Vagina (tissue), 2 donors: ENCODE measurements at regions not wholly inside any gene's neighbourhood (a gene's known extent, or its start where the extent isn't known, plus 50 kb on each side); places are given as distances from the start of the nearest gene placed in this dataset.

ENCODE experiments used
- POLR2A ChIP-seq, 2 donors: fragments of 450-650 bp; IDR thresholded peaks; one replicate each; pipeline ENCODE4 v1.6.1; 2017; ENCODE audit warnings: antibody characterized with exemption in 2 of 2, mild to moderate bottlenecking in 2 of 2, moderate library complexity in 2 of 2
- POLR2AphosphoS5 ChIP-seq, 2 donors: sonication (generic); formaldehyde crosslinking; IDR thresholded peaks; one replicate each; pipeline ENCODE4 v1.9.0; 2017; ENCODE audit warnings: antibody characterized with exemption in 2 of 2, mild to moderate bottlenecking in 2 of 2, low read depth in 1 of 2; ENCODE audit not compliant: insufficient read depth in 1 of 2
- TF ChIP-seq, protein P1 (sequence below), 3 experiments: fragments of 450-650 bp in 2 of 3; fragments of 200-600 bp in 1 of 3; sonication (generic) in 1 of 3; IDR thresholded peaks; one replicate each; pipeline ENCODE4 v1.5.1; 2017 to 2019; ENCODE audit warnings: antibody characterized with exemption in 3 of 3, mild to moderate bottlenecking in 2 of 3, moderate library complexity in 2 of 3

DNA sequence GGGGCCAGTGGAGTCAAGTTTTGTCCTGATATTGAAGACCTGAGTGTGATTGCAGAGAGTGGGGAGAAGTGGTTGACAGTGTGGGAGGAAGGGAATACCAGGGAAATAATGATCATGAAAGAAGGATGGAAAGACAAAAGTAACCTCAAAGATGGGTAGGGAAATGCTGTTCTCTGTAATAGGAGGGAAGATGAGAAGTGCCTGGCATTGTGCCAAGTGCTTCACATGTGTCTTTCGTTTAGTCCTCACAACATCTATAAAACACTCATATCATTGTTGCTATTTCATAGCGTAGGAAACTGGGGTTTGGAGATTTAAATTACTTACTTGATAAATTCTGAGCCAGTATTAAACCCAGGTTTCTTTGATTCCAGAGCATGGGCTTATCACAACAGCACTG, 472.3 kb downstream of the LRRC70 start:
- TF ChIP-seq, protein P1, sequence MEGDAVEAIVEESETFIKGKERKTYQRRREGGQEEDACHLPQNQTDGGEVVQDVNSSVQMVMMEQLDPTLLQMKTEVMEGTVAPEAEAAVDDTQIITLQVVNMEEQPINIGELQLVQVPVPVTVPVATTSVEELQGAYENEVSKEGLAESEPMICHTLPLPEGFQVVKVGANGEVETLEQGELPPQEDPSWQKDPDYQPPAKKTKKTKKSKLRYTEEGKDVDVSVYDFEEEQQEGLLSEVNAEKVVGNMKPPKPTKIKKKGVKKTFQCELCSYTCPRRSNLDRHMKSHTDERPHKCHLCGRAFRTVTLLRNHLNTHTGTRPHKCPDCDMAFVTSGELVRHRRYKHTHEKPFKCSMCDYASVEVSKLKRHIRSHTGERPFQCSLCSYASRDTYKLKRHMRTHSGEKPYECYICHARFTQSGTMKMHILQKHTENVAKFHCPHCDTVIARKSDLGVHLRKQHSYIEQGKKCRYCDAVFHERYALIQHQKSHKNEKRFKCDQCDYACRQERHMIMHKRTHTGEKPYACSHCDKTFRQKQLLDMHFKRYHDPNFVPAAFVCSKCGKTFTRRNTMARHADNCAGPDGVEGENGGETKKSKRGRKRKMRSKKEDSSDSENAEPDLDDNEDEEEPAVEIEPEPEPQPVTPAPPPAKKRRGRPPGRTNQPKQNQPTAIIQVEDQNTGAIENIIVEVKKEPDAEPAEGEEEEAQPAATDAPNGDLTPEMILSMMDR (IDR thresholded peaks at IDR 0.05) = no peak
- TF ChIP-seq POLR2A (IDR thresholded peaks at IDR 0.05) = no peak
- no peak for TF ChIP-seq POLR2AphosphoS5 (IDR thresholded peaks at IDR 0.05; ENCODE audit: insufficient read depth in 1 of 2, low read depth in 1 of 2)
